Sigmoid colon (tissue), 4 donors: ENCODE measurements at regions not wholly inside any gene's neighbourhood (a gene's known extent, or its start where the extent isn't known, plus 50 kb on each side); places are given as distances from the start of the nearest gene placed in this dataset.

ENCODE experiments used
- EP300 ChIP-seq, 4 donors: sonication (generic); formaldehyde crosslinking; IDR thresholded peaks; one replicate each; pipeline ENCODE4 v1.6.1; 2017; ENCODE audit warnings: antibody characterized with exemption in 4 of 4
- POLR2AphosphoS5 ChIP-seq, 4 donors: sonication (generic); formaldehyde crosslinking; IDR thresholded peaks; one replicate each; pipeline ENCODE4 v1.6.1; 2017; ENCODE audit warnings: antibody characterized with exemption in 4 of 4
- TF ChIP-seq, protein P1 (sequence below), 4 experiments: fragments of 450-650 bp in 3 of 4; fragments of 200-600 bp in 1 of 4; IDR thresholded peaks; one replicate each; pipeline ENCODE4 v1.5.1; 2016 to 2019; ENCODE audit warnings: antibody characterized with exemption in 4 of 4, mild to moderate bottlenecking in 3 of 4, moderate library complexity in 2 of 4

DNA sequence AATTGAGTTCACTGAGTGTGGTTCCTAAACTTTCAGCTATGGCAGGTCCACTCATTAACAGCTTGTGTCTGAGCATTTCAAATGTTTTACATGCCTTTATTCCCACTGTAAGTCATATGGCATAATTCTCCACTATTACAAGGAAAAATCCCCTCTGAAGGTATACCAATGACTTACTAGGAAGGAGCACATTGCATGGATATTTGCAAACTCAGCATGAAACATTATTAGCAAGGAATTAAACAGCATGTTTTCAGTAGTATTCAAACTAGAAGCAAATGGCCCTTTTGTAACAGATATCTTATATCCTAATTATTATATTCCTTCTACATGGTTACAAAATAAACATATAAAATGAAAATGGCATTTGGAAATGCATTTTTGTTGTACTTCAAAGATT, 566.4 kb upstream of the CCNG1 start:
- TF ChIP-seq, protein P1, sequence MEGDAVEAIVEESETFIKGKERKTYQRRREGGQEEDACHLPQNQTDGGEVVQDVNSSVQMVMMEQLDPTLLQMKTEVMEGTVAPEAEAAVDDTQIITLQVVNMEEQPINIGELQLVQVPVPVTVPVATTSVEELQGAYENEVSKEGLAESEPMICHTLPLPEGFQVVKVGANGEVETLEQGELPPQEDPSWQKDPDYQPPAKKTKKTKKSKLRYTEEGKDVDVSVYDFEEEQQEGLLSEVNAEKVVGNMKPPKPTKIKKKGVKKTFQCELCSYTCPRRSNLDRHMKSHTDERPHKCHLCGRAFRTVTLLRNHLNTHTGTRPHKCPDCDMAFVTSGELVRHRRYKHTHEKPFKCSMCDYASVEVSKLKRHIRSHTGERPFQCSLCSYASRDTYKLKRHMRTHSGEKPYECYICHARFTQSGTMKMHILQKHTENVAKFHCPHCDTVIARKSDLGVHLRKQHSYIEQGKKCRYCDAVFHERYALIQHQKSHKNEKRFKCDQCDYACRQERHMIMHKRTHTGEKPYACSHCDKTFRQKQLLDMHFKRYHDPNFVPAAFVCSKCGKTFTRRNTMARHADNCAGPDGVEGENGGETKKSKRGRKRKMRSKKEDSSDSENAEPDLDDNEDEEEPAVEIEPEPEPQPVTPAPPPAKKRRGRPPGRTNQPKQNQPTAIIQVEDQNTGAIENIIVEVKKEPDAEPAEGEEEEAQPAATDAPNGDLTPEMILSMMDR (IDR thresholded peaks at IDR 0.05): no peak
- no peak for TF ChIP-seq POLR2AphosphoS5 (IDR thresholded peaks at IDR 0.05)
- no peak for TF ChIP-seq EP300 (IDR thresholded peaks at IDR 0.05)
